Activated naive CD8-positive, alpha-beta T cell treated with anti-CD3 and anti-CD28 coated beads, Interleukin-2, amount 50 U/mL, for 24 hours (primary cell): ENCODE measurements at regions not wholly inside any gene's neighbourhood (a gene's known extent, or its start where the extent isn't known, plus 50 kb on each side); places are given as distances from the start of the nearest gene placed in this dataset.

Experiments
- ATAC-seq: fragments of 150-1000 bp; cut with Tn5 transposase; one replicate; pipeline ENCODE4 v1.10.0; 2021
- DNase-seq: peaks from one replicate; pipeline ENCODE4 v3.0.0; 2021
- H3K27ac Mint-ChIP-seq: one replicate; pipeline ENCODE4 v1.8.0; 2021; ENCODE audit warnings: mild to moderate bottlenecking, mixed read lengths
- H3K27me3 Mint-ChIP-seq: one replicate; pipeline ENCODE4 v1.8.0; 2021; ENCODE audit warnings: mixed read lengths
- H3K36me3 Mint-ChIP-seq: one replicate; pipeline ENCODE4 v1.8.0; 2021; ENCODE audit warnings: low read depth, mixed read lengths
- H3K4me1 Mint-ChIP-seq: one replicate; pipeline ENCODE4 v1.8.0; 2021; ENCODE audit warnings: mixed read lengths
- H3K4me3 Mint-ChIP-seq: one replicate; pipeline ENCODE4 v1.8.0; 2021; ENCODE audit warnings: mild to moderate bottlenecking, moderate library complexity, mixed read lengths
- H3K9me3 Mint-ChIP-seq: one replicate; pipeline ENCODE4 v1.8.0; 2021; ENCODE audit warnings: mixed read lengths

- Mint-ChIP-seq H3K4me1 (no peaks in the 10 kb centered on the region), H3K4me3 (no peak overlapping the region), H3K36me3 (no peaks in the 10 kb centered on the region), H3K27ac (no peak overlapping the region), H3K27me3 (no peaks in the 10 kb centered on the region), H3K9me3 (no peaks in the 10 kb centered on the region)
- ATAC-seq (no peak), DNase-seq (no peak)
These were observed 80.2 kb upstream of the TPM1 start for GRCh38 chr15:62962101-62962995.

DNA sequence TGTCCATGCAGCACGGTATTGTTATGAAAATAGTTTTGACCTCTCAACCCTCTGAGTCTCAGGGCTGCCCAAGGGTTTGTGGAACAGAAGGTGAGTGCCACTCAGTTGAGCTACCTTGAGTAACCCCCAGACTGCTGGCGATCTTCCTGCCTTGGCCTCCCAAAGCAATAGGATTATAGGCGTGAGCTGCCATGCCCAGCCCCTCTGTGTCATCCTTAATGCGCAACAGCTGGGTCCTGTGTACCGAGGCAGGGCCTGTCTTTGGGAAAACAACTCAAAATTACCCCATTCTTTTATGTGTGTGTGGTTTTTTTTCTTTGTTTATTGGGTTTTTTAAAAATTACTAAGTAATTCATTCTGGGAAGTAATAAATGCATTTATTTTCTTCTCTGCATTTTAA lies 78.3 kb upstream of the TPM1 start:
- H3K27ac Mint-ChIP-seq = no peak overlapping the region
- no peaks in the 10 kb centered on the region for H3K9me3 Mint-ChIP-seq
- H3K27me3 Mint-ChIP-seq = no peaks in the 10 kb centered on the region
- ATAC-seq (no peak), DNase-seq (no peak)
- H3K4me3 Mint-ChIP-seq = no peak overlapping the region
- H3K4me1 Mint-ChIP-seq = no peaks in the 10 kb centered on the region
- no peaks in the 10 kb centered on the region for H3K36me3 Mint-ChIP-seq

DNA sequence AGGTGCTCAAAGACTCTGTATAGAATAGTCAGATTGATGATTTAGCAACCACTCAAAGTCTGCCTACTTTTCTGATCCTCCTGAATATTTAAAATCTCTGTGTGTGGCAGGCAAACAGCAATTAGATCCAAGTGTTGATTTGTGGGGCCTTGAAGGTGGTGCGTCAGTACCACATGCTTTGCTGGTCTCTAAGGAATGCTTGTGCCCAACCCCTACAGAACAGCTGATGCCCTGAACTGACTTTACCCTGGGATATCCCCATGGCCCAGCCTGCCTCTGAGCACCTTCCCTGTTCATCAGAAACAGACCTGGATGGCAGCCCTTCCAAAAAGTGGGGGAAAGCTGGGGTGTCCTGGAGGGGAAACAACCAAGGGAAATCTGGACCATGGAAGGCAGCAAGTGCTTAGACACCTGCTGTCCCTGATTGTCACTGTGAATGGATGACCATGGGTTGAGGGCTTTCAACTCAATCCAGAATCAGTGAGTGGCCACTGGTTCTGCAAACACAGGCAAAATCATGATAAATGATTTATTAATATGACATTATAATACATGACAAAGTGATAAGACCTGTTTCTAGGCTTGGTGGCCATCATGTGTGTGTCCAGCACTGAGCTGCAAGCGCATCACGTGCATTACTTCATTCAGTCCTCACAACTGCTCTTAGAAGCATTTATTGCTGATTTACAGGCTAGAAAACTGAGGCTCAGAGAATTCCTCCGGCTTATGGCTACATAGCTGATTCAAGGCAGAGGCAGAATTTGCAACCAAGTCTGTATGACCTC lies 76.1 kb upstream of the TPM1 start:
- Mint-ChIP-seq H3K27ac (no peak overlapping the region), H3K9me3 (no peaks in the 10 kb centered on the region), H3K27me3 (no peaks in the 10 kb centered on the region), H3K36me3 (no peaks in the 10 kb centered on the region), H3K4me3 (no peak overlapping the region), H3K4me1 (no peaks in the 10 kb centered on the region)
- no peak for DNase-seq
- ATAC-seq = no peak

DNA sequence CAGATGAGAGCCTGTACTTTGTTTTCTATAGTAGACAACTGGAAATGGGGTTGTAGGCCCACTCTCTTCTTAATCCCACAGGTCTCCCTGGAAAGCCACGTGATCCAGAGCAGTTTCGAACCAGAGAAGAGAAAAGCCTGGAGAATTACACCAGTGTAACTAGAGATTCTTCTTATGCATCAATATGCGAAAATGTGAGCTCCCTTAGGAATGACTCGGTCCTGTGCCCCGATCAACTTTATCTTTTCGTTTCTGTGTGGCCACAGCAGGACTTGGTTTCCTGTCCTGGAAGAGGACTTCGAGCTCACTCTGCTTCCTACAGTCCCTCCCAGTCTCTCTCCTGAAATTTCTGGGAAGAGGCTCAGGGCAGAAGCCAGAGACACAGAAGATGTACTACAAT lies 73.8 kb upstream of the TPM1 start:
- Mint-ChIP-seq H3K36me3 (no peaks in the 10 kb centered on the region), H3K27me3 (no peaks in the 10 kb centered on the region), H3K27ac (no peak overlapping the region), H3K4me1 (no peaks in the 10 kb centered on the region), H3K4me3 (no peak overlapping the region), H3K9me3 (no peaks in the 10 kb centered on the region)
- ATAC-seq (no peak), DNase-seq (no peak)

DNA sequence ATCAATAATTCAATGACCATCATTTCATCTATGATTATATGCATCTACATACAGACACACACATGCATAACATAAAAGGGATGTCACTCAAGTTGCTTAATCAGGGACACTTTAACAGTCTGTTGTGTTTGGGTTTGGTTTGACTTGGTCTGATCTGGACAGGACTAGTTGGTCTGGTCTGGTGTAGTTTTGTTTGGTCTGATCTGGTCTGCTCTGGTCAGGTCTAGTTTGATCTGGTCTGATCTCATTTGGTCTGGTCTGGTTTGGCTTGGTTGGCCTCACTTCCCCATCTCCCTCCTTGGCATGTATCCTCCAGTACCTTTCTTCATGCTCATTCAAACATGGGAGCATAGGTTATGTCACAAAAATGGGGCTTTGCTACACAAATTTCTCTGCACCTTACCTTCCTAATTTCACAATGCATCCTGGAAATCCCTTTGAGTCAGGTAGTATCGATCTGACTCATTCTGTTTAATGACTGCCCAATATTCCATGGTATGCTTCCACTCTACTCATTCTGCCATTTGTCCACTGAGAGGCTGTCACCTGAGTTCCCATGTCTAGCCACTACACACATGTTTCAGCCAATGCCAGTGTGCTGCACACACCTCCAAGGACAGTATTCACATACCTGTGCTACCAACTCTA lies 73.0 kb upstream of the TPM1 start:
- H3K4me1 Mint-ChIP-seq = no peaks in the 10 kb centered on the region
- H3K36me3 Mint-ChIP-seq = no peaks in the 10 kb centered on the region
- H3K4me3 Mint-ChIP-seq = no peak overlapping the region
- DNase-seq = no peak
- no peak overlapping the region for H3K27ac Mint-ChIP-seq
- no peak for ATAC-seq
- no peaks in the 10 kb centered on the region for H3K27me3 Mint-ChIP-seq
- H3K9me3 Mint-ChIP-seq = no peaks in the 10 kb centered on the region

DNA sequence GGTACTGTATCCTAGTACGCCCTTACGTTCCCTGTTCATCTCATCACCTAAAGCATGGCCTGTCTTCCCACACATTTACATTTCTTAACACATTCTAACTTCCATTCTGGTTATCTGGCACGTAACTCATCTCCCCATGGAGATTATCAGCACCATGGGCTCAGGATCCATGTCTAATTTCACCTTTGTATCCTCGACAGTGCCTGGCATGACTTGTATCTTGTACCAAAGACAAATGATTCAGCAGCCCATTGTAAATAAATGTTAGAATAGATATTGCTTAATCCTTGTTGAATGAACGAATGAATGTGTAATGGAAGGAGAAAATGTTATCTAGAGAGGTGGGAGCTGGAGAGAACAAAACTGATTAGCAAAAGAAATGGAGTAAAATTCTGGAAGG lies 69.7 kb upstream of the TPM1 start:
- H3K4me1 Mint-ChIP-seq = no peaks in the 10 kb centered on the region
- H3K9me3 Mint-ChIP-seq = no peaks in the 10 kb centered on the region
- ATAC-seq (no peak), DNase-seq (no peak)
- no peaks in the 10 kb centered on the region for H3K27me3 Mint-ChIP-seq
- H3K4me3 Mint-ChIP-seq = no peak overlapping the region
- H3K27ac Mint-ChIP-seq = no peak overlapping the region
- no peaks in the 10 kb centered on the region for H3K36me3 Mint-ChIP-seq

- no peak for ATAC-seq
- Mint-ChIP-seq H3K4me3 (no peak overlapping the region), H3K27me3 (no peaks in the 10 kb centered on the region)
These were observed 67.0 kb upstream of the TPM1 start for GRCh38 chr15:62975515-62975914.

GRCh38 chr15:62976301-62976881 lies 66.2 kb upstream of the TPM1 start:
- H3K4me3 Mint-ChIP-seq = no peak overlapping the region
- H3K4me1 Mint-ChIP-seq = no peaks in the 10 kb centered on the region
- H3K36me3 Mint-ChIP-seq = no peaks in the 10 kb centered on the region
- no peaks in the 10 kb centered on the region for H3K27me3 Mint-ChIP-seq
- DNase-seq (no peak), ATAC-seq (no peak)
- H3K27ac Mint-ChIP-seq = no peak overlapping the region
- H3K9me3 Mint-ChIP-seq = no peaks in the 10 kb centered on the region

More at GRCh38 chr15:62975515-62975914, 67.0 kb upstream of the TPM1 start:
- Mint-ChIP-seq H3K4me1 (no peaks in the 10 kb centered on the region), H3K36me3 (no peaks in the 10 kb centered on the region), H3K27ac (no peak overlapping the region), H3K9me3 (no peaks in the 10 kb centered on the region)
- no peak for DNase-seq

GRCh38 chr15:62977952-62978811 lies 64.4 kb upstream of the TPM1 start:
- H3K36me3 Mint-ChIP-seq = no peaks in the 10 kb centered on the region
- H3K27ac Mint-ChIP-seq = no peak overlapping the region
- H3K27me3 Mint-ChIP-seq = no peaks in the 10 kb centered on the region
- H3K9me3 Mint-ChIP-seq = no peaks in the 10 kb centered on the region
- ATAC-seq (no peak), DNase-seq (no peak)
- H3K4me1 Mint-ChIP-seq = no peaks in the 10 kb centered on the region
- H3K4me3 Mint-ChIP-seq = no peak overlapping the region

GRCh38 chr15:62979252-62979651 lies 63.3 kb upstream of the TPM1 start:
- H3K4me1 Mint-ChIP-seq = no peaks in the 10 kb centered on the region
- H3K27me3 Mint-ChIP-seq = no peaks in the 10 kb centered on the region
- DNase-seq (no peak), ATAC-seq (no peak)
- H3K27ac Mint-ChIP-seq = no peak overlapping the region
- H3K9me3 Mint-ChIP-seq = no peaks in the 10 kb centered on the region
- no peak overlapping the region for H3K4me3 Mint-ChIP-seq
- H3K36me3 Mint-ChIP-seq = no peaks in the 10 kb centered on the region

GRCh38 chr15:62981071-62981470 lies 61.5 kb upstream of the TPM1 start:
- no peak overlapping the region for H3K27ac Mint-ChIP-seq

DNA sequence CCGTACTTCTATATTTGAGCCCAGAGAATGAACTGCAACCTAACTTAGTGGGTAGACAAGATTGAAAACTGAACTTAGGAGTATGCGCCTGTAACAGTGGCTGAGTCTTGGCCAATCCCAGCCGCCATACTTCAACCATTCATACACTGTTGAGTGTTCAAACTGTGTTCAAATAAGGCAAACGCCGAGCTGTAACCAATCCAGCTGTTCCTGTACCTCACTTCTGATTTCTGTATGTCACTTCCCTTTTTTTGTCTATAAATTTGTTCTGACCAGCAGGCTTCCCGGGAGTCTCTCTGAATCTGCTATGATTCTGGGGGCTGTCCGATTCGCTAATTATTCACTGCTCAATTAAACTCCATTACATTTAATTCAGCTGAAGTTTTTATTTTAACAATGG lies 58.6 kb upstream of the TPM1 start:
- peaks cover 10% of the 10 kb centered on the region for H3K27me3 Mint-ChIP-seq
- H3K36me3 Mint-ChIP-seq = no peaks in the 10 kb centered on the region
- no peaks in the 10 kb centered on the region for H3K9me3 Mint-ChIP-seq

More at GRCh38 chr15:62981071-62981470, 61.5 kb upstream of the TPM1 start:
- no peak overlapping the region for H3K4me3 Mint-ChIP-seq
- H3K9me3 Mint-ChIP-seq = no peaks in the 10 kb centered on the region
- no peak for DNase-seq
- ATAC-seq = no peak
- peaks cover 8% of the 10 kb centered on the region for H3K27me3 Mint-ChIP-seq
- H3K4me1 Mint-ChIP-seq = no peaks in the 10 kb centered on the region
- H3K36me3 Mint-ChIP-seq = no peaks in the 10 kb centered on the region

GRCh38 chr15:62985768-62986167 lies 56.8 kb upstream of the TPM1 start:
- ATAC-seq (no peak), DNase-seq (no peak)
- Mint-ChIP-seq H3K9me3 (no peaks in the 10 kb centered on the region), H3K4me3 (no peak overlapping the region), H3K36me3 (no peaks in the 10 kb centered on the region), H3K27ac (no peak overlapping the region), H3K4me1 (no peaks in the 10 kb centered on the region), H3K27me3 (peaks cover 13% of the 10 kb centered on the region)

More for the DNA sequence above, 58.6 kb upstream of the TPM1 start:
- ATAC-seq (no peak), DNase-seq (no peak)
- no peak overlapping the region for H3K4me3 Mint-ChIP-seq
- H3K4me1 Mint-ChIP-seq = no peaks in the 10 kb centered on the region
- H3K27ac Mint-ChIP-seq = no peak overlapping the region

- Mint-ChIP-seq H3K36me3 (no peaks in the 10 kb centered on the region), H3K27ac (no peak overlapping the region), H3K4me1 (no peaks in the 10 kb centered on the region), H3K9me3 (no peaks in the 10 kb centered on the region), H3K27me3 (peaks cover 13% of the 10 kb centered on the region), H3K4me3 (no peak overlapping the region)
- ATAC-seq = no peak
- no peak for DNase-seq
These were observed 55.6 kb upstream of the TPM1 start for GRCh38 chr15:62986948-62987347.
